NCI-H524 treated with DMSO at 0.1 percent for 48 hours (cell line): ENCODE measurements at regions not wholly inside any gene's neighbourhood (a gene's known extent, or its start where the extent isn't known, plus 50 kb on each side); places are given as distances from the start of the nearest gene placed in this dataset.

ENCODE experiments used
- DNase-seq: peaks from one replicate; lab custom pipeline; 2025; lab: John Stamatoyannopoulos, UW

- DNase-seq = peak; percentile 7
Observed at GRCh38 chr4:14100349-14100748, 472.8 kb upstream of the BOD1L1 start.

GRCh38 chr4:14110407-14110806 is 482.9 kb upstream of the BOD1L1 start:
- DNase-seq = no peak

GRCh38 chr4:14111730-14112181 is 484.2 kb upstream of the BOD1L1 start:
- DNase-seq = no peak

- DNase-seq = no peak
Observed at GRCh38 chr4:14115106-14115505, 487.6 kb upstream of the BOD1L1 start.

- no peak for DNase-seq
Observed at GRCh38 chr4:14117575-14118238, 490.2 kb upstream of the BOD1L1 start.

- DNase-seq = no peak
Observed at GRCh38 chr4:14124816-14125215, 497.3 kb upstream of the BOD1L1 start.

GRCh38 chr4:14125375-14126129 is 498.0 kb upstream of the BOD1L1 start:
- no peak for DNase-seq

DNA sequence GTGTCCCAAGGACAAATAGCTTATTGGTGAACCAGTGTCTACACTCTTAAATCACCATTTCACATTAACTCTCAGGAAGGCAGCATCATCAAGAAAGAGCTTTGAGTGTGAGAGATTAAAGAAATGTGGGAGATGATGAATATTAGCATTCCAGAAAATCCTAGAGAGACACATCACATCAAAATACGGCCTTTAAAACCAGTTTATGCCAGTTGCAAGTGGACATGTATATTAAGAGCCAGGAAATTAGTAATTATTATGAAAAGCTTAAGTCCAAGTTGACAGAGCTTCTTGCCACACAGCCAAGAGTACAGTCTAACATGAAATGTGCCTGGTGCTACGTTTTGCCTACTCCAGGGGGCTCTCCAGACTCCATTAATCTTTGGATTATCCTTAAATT is 503.0 kb upstream of the BOD1L1 start:
- DNase-seq = no peak

GRCh38 chr4:14131335-14131734 is 503.8 kb upstream of the BOD1L1 start:
- DNase-seq = no peak

GRCh38 chr4:14132301-14132700 is 504.8 kb upstream of the BOD1L1 start:
- DNase-seq = no peak

DNA sequence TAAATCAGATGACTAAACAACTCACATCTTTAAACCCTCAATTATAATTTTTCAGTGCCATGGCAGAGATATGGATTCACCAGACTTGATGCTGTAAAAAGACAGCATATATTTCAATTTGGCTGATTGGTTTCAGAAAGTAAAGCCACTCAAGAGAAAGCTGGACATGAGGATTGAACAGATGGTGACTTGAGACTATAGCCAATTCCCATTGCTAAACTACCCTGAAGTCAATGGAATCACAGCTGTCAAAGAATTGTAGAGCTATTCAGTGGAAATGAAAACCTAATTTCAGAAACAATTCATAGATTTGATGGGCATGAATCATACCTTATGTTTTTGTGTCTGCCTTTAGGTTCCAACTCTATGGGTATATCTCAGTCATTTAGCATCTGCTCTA is 510.6 kb upstream of the BOD1L1 start:
- peak; percentile 63 for DNase-seq

DNA sequence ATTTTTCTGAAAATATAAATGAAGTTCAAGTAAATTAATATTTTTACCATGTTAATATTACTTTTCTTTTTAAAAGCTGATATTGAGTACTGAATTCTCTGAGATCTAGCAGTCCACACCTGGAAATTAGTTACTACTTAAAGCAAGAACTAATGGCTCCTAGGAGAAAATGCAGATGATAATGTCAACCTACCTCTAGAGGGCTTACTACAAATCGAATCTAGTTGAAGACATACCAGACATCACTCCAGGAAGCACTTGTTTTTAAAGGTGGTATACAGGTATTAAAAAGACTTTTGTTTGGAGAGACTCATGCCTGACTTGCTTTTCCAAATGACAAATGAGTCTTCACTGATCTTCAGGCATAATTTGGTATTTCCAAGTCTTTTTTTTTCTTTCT is 516.4 kb upstream of the BOD1L1 start:
- DNase-seq = no peak

DNA sequence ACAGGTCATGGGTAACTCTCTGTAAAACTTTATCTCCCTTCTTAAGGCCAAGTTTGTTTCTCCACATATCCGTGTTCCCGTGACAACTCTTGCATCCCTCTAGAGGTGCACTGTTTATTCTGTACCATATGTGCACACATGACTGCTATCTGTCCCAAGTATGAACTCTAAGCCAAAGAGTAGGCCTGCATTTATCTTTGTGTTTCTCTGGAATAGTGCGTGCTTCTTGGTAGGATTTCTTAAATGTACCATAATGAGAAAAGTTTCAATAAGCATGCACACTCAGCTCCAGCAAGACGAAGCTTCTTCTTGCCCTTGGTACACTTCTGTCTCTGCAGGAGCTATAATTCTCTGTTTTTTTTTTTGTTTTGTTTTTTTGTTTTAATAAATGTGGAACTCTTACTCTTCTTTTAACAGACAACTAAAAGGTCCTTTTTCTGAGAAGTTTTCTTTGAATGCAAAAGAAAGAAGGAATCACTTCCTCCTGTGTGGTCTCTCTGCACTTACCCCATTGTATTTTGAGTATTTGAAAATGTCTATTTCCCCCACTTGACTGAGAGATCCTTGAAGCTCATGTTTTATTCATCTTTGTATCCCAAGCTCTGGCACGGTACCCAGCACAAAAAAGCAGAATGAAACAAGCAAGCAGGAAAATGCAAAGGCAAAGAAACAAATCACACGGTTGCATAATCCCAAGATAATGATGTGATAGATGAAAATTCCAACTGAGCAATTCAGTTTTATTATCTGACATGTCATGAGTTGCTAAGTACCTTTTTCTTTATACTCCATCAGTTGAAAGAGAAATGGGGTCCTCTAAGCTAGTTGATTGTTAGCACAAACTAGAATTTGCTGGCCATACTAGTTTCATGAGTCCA is 521.9 kb upstream of the BOD1L1 start:
- DNase-seq = no peak

- no peak for DNase-seq
Observed at GRCh38 chr4:14151101-14151500, 523.6 kb upstream of the BOD1L1 start.

DNA sequence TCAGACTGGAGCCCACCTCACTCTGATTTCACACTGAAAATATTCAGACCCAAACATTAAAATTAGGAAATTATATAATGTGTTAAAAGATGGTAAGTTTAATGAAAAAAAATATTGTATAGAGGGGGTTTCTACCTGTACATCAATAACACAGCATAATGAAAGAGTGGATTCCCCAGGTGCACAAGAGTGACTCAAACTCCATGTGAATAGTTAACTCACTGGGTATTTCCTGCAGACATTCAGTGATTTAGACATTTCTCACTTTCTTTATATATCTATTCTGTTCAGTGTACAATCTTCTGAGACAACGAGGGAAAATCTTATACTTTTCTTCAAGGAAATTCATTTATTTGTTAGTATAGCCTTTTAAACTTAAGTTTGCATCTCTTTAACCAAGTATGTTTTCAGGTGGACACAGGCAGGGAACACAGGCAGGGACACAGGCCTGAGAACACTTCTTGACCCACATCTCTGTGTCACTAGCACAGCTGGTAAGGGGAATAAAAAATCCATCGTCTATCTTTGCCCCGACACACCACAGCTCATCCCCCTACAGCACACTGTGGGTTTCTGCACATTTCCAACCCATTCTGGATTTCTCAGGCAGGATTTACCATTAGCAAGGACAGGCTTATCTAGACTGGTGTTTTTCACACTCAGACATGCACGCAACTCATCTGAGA is 525.5 kb upstream of the BOD1L1 start:
- DNase-seq = no peak

GRCh38 chr4:14155803-14156202 is 528.3 kb upstream of the BOD1L1 start:
- peak; percentile 11 for DNase-seq

DNA sequence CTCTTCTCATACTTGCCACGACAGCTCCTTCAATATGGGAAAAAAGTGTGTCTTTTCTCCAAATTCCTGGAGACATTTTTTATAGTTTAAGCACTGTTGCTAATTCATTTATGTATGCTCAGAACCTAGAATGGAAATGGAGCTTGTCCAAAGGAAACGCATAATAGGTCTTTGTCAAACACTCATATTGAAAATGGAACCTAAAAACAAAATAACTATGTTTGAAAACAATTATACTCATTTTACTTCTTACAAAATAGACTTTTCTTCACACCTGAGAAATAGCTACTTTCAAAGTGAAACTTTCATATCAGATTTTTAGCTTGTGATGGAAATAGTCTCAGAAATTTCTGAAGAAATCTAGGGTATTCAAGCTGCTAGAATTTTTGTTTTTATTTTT is 529.7 kb upstream of the BOD1L1 start:
- no peak for DNase-seq

- DNase-seq = no peak
Observed at GRCh38 chr4:14165222-14165920, 537.8 kb upstream of the BOD1L1 start.

- no peak for DNase-seq
Observed at GRCh38 chr4:14167876-14168510, 540.5 kb upstream of the BOD1L1 start.

DNA sequence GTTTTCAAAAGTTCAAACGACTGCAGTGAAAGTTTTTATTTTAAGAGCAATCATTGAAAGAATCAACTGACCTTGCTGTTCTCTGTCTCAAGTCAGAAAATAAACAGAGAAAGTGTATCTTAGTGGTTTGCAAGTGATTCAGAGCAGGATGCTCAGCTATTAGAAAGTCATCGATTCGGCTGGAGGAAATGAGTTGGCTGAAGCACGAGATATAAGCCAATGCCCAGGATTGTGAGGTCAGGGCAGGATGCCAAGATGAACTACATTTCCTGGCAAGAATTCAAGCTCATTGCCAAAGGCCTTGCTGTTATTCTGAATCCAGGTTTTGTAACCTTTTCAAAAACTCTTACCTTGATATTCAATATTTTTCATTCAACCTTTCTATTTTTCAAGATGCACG is 541.4 kb upstream of the BOD1L1 start:
- DNase-seq = no peak

GRCh38 chr4:14169460-14169859 is 541.9 kb upstream of the BOD1L1 start:
- DNase-seq = no peak
